SK-N-SH (cell line): ENCODE measurements at regions not wholly inside any gene's neighbourhood (a gene's known extent, or its start where the extent isn't known, plus 50 kb on each side); places are given as distances from the start of the nearest gene placed in this dataset.
A peak's percentile ranks its signal among the peaks of the same experiment; 100 is the strongest.

Experiments
- CTCF ChIA-PET: fragments of 300-600, 350-600 bp; formaldehyde crosslinking; extraction: SDS; loops from one replicate; lab custom pipeline; 2021; lab: Yijun Ruan, JAX
- POLR2A ChIA-PET: fragments of 350-600 bp; sonication (Branson Sonifier 250); formaldehyde crosslinking; extraction: SDS; loops from one replicate; lab custom pipeline; 2020; ENCODE audit warnings: antibody characterized with exemption, inconsistent platforms; lab: Yijun Ruan, JAX
- DNase-seq: peaks from one replicate; pipeline ENCODE4 v3.0.0; 2012
- H2AFZ ChIP-seq: fragments of 200-600 bp; sonication (generic); 2 replicates; pipeline ENCODE4 v1.8.1; 2016; ENCODE audit warnings: antibody characterized with exemption, mild to moderate bottlenecking, low read depth
- H3F3A ChIP-seq: fragments of 200-600 bp; sonication (generic); replicated peaks from 2 replicates; pipeline ENCODE3; 2016; ENCODE audit warnings: antibody characterized with exemption, mild to moderate bottlenecking; ENCODE audit not compliant: insufficient read depth
- H3K27ac ChIP-seq, 2 experiments: fragments of 200-500 bp in 1 of 2; fragments of 200-600 bp in 1 of 2; sonication (Bioruptor generic) in 1 of 2; sonication (generic), shearing (Covaris generic) in 1 of 2; 2 replicates each; pipeline versions ENCODE4 v1.5.1 to v1.6.1; 2014 to 2016; ENCODE audit warnings: low read depth in 2 of 2, inconsistent platforms in 1 of 2, low read length in 1 of 2, mild to moderate bottlenecking in 1 of 2, mixed read lengths in 1 of 2
- H3K27me3 ChIP-seq: fragments of 200-600 bp; sonication (generic), shearing (Covaris generic); 2 replicates; pipeline ENCODE4 v1.6.1; 2016; ENCODE audit warnings: mixed run types; ENCODE audit not compliant: insufficient read depth
- H3K36me3 ChIP-seq, 2 experiments: fragments of 200-500 bp in 1 of 2; fragments of 200-600 bp in 1 of 2; sonication (Bioruptor generic) in 1 of 2; sonication (generic) in 1 of 2; replicated peaks in 1 of 2; 2 replicates each; pipeline versions ENCODE3 to v1.5.1; 2014 to 2016; ENCODE audit warnings: low read length in 1 of 2, mild to moderate bottlenecking in 1 of 2; ENCODE audit not compliant: insufficient read depth in 2 of 2, control insufficient read depth in 1 of 2
- H3K4me1 ChIP-seq, 2 experiments: fragments of 200-500 bp in 1 of 2; fragments of 200-600 bp in 1 of 2; sonication (Bioruptor generic) in 1 of 2; sonication (generic), shearing (Covaris generic) in 1 of 2; 2 replicates each; pipeline versions ENCODE4 v1.5.1 to v1.6.1; 2014 to 2016; ENCODE audit warnings: low read depth in 1 of 2, low read length in 1 of 2, mixed run types in 1 of 2; ENCODE audit not compliant: insufficient read depth in 2 of 2, control insufficient read depth in 1 of 2
- H3K4me2 ChIP-seq: fragments of 200-600 bp; sonication (generic), shearing (Covaris generic); 2 replicates; pipeline ENCODE4 v1.6.1; 2017; ENCODE audit warnings: mixed run types
- H3K4me3 ChIP-seq, 2 experiments: fragments of 200-500 bp in 1 of 2; fragments of 200-600 bp in 1 of 2; sonication (Bioruptor generic) in 1 of 2; sonication (generic), shearing (Covaris generic) in 1 of 2; 2 replicates each; pipeline versions ENCODE4 v1.5.1 to v1.8.1; 2014 to 2016; ENCODE audit warnings: low read depth in 2 of 2, inconsistent platforms in 1 of 2, low read length in 1 of 2, mild to moderate bottlenecking in 1 of 2, mixed read lengths in 1 of 2, moderate library complexity in 1 of 2
- H3K79me2 ChIP-seq: fragments of 200-600 bp; sonication (generic); 2 replicates; pipeline ENCODE4 v1.8.1; 2017; ENCODE audit warnings: mild to moderate bottlenecking; ENCODE audit not compliant: insufficient read depth
- H3K9ac ChIP-seq: fragments of 200-600 bp; sonication (generic); 2 replicates; pipeline ENCODE4 v1.6.1; 2017; ENCODE audit warnings: mixed run types
- H3K9me2 ChIP-seq: fragments of 200-600 bp; sonication (generic); 2 replicates; pipeline ENCODE4 v1.6.1; 2017; ENCODE audit warnings: mixed run types
- H3K9me3 ChIP-seq: fragments of 200-600 bp; sonication (generic); 2 replicates; pipeline ENCODE4 v1.6.1; 2017; ENCODE audit warnings: mixed run types, mild to moderate bottlenecking, moderate library complexity
- H4K20me1 ChIP-seq: fragments of 200-600 bp; sonication (generic); 2 replicates; pipeline ENCODE4 v1.6.1; 2017; ENCODE audit warnings: mild to moderate bottlenecking, mixed run types; ENCODE audit not compliant: insufficient read depth
- CTCF ChIP-seq: fragments of 200-600 bp; sonication (generic); IDR thresholded peaks from 2 replicates; pipeline ENCODE4 v1.6.1; 2017; ENCODE audit warnings: antibody characterized with exemption, mild to moderate bottlenecking, moderate library complexity
- NFIC ChIP-seq: IDR thresholded peaks from 2 replicates; pipeline ENCODE4 v1.4.0; 2012; ENCODE audit warnings: borderline replicate concordance
- RFX5 ChIP-seq: IDR thresholded peaks from 2 replicates; pipeline ENCODE4 v1.6.1; 2012; ENCODE audit warnings: mild to moderate bottlenecking, improper control_type of control experiment, low read length
- TAF1 ChIP-seq: IDR thresholded peaks from 2 replicates; pipeline ENCODE4 v1.6.1; 2012; ENCODE audit warnings: low read depth, mild to moderate bottlenecking, low read length, moderate library complexity, borderline replicate concordance
- WGBS: methylation state at CpG from one replicate; pipeline ENCODE4 v1.1.6; 2017; ENCODE audit warnings: low lambda C conversion rate; 5-methylcytosine and 5-hydroxymethylcytosine counted together
- TF ChIP-seq, protein P1 (sequence below): IDR thresholded peaks from 2 replicates; pipeline ENCODE4; 2012
- TF ChIP-seq, protein P2 (sequence below): fragments of 150-350 bp; IDR thresholded peaks from 2 replicates; pipeline ENCODE4 v1.6.1; 2016; ENCODE audit warnings: mild to moderate bottlenecking, low read depth, low read length
- TF ChIP-seq, protein P3 (sequence below): fragments of 150-350 bp; IDR thresholded peaks from 2 replicates; pipeline ENCODE4 v1.6.1; 2017; ENCODE audit warnings: antibody characterized with exemption, low read length, low read depth, borderline replicate concordance

DNA sequence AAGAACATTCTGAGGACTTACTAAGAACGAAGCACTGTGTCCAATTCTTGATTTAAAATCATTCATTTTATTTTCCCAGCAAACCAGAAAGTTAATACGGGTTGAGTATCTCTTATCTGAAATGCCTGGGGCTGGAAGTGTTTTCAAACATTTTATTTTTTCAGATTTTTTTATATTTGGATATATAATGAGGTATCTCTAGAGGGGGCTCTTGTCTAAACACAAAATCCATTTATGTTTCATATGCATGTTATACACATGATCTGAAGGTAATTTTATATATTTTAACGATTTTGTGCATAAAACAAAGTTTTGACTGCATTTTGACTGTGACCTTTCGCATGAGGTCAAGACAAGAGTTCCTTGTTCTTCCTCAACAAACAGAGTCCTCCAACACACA, 320.9 kb downstream of the ASMT start:
- Histone ChIP-seq H3K4me1 (no peaks in the 10 kb centered on the region), H2AFZ (peak overlapping the region; percentile 53; the same call in 1 of the 2 replicates), H3K9ac (peak overlapping the region; percentile 30; the same call in 1 of the 2 replicates), H3K4me3 (no peak overlapping the region), H3K27ac (peak overlapping the region in 1 of 2 experiments; percentile 98; a peak in 1 of 4 replicates), H3K27me3 (no peaks in the 10 kb centered on the region), H3K9me2 (no peaks in the 10 kb centered on the region), H4K20me1 (no peaks in the 10 kb centered on the region), H3K4me2 (0 out of 2 replicates have a peak overlapping the region, but pooled peaks have one; percentile 56), H3K36me3 (no peaks in the 10 kb centered on the region), H3K9me3 (no peaks in the 10 kb centered on the region), H3F3A (peaks cover 3% of the 10 kb centered on the region), H3K79me2 (no peaks in the 10 kb centered on the region)
- no peak for DNase-seq
- WGBS = 17% methylated on average over 4 of the region's 4 CpGs
- POLR2A ChIA-PET = no interaction called here
- CTCF ChIA-PET = no interaction called here
- TF ChIP-seq, protein P1, sequence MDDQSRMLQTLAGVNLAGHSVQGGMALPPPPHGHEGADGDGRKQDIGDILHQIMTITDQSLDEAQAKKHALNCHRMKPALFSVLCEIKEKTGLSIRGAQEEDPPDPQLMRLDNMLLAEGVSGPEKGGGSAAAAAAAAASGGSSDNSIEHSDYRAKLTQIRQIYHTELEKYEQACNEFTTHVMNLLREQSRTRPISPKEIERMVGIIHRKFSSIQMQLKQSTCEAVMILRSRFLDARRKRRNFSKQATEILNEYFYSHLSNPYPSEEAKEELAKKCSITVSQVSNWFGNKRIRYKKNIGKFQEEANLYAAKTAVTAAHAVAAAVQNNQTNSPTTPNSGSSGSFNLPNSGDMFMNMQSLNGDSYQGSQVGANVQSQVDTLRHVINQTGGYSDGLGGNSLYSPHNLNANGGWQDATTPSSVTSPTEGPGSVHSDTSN = no peak
- peak; percentile 42 for TF ChIP-seq CTCF

DNA sequence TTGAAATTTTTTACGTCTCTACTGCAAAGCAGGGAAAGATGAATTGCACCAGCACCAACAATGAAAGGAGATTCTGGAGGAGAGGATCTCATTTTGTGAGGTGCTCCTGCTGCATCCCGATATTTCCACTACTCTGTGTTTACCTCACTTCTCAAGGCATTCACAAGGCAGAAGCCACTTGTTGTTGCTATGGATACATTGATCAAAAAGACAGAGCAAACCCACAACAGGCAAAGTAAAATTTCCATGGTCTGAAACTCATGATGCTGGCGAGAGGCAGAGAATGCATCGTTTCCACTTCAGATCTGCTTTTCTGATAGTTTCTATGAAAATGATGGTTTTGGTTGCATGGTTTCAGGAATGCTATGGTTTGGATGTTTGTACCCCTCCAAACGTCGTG, 323.3 kb downstream of the ASMT start:
- Histone ChIP-seq H3K36me3 (no peaks in the 10 kb centered on the region), H3K79me2 (no peaks in the 10 kb centered on the region), H2AFZ (no peak overlapping the region), H3K27me3 (no peaks in the 10 kb centered on the region), H3K4me1 (no peaks in the 10 kb centered on the region), H3K4me2 (no peak overlapping the region), H3K4me3 (no peak overlapping the region), H3F3A (peaks cover 3% of the 10 kb centered on the region), H3K9ac (no peak overlapping the region), H3K27ac (no peak overlapping the region), H3K9me2 (no peaks in the 10 kb centered on the region), H3K9me3 (no peaks in the 10 kb centered on the region), H4K20me1 (no peaks in the 10 kb centered on the region)
- POLR2A ChIA-PET = no interaction called here
- CTCF ChIA-PET = no interaction called here
- TF ChIP-seq, protein P2, sequence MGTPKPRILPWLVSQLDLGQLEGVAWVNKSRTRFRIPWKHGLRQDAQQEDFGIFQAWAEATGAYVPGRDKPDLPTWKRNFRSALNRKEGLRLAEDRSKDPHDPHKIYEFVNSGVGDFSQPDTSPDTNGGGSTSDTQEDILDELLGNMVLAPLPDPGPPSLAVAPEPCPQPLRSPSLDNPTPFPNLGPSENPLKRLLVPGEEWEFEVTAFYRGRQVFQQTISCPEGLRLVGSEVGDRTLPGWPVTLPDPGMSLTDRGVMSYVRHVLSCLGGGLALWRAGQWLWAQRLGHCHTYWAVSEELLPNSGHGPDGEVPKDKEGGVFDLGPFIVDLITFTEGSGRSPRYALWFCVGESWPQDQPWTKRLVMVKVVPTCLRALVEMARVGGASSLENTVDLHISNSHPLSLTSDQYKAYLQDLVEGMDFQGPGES = no peak
- TF ChIP-seq TAF1 (no peak), NFIC (no peak), RFX5 (no peak)
- TF ChIP-seq, protein P3, sequence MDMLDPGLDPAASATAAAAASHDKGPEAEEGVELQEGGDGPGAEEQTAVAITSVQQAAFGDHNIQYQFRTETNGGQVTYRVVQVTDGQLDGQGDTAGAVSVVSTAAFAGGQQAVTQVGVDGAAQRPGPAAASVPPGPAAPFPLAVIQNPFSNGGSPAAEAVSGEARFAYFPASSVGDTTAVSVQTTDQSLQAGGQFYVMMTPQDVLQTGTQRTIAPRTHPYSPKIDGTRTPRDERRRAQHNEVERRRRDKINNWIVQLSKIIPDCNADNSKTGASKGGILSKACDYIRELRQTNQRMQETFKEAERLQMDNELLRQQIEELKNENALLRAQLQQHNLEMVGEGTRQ = no peak
- WGBS = 26% methylated on average over 6 of the region's 6 CpGs
- DNase-seq = no peak
